Islet precursor cell (in vitro differentiated cells): ENCODE measurements at regions not wholly inside any gene's neighbourhood (a gene's known extent, or its start where the extent isn't known, plus 50 kb on each side); places are given as distances from the start of the nearest gene placed in this dataset.
A peak's percentile ranks its signal among the peaks of the same experiment; 100 is the strongest.

Experiments
- DNase-seq: peaks from one replicate; pipeline ENCODE4 v3.0.0-alpha.2; 2018

DNA sequence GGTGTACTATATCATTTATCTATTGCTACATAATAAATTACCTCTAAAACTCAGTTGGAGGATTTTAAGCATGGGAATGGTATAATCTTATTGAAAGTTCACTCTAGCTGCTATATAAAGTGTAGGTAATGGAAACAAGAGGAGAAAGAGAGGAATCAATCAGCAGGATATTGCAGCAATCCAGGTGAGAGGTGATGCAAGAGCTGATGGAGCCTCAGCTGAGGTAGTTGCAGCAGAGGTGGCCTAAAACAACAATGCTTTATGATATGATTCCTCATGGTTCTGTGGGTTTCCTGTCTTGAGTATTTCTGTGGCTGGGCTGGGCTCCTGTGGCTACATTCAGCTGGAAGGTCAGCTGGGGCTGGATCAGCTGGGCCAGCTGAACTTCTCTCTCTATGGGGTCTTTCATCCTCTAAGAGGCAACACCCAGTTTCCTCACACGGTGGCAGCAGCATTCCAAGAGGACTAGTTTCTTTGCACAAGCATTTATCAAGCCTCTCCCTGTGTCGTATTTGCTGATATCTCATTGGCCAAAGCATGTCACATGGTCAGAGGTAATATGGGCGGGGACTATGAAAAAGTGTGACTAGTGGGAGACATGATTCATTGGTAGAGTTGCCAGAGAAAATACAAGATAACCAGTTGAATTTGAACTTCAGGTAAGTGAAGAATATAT is 135.4 kb upstream of the LARGE1 start:
- peak; percentile 81 for DNase-seq

DNA sequence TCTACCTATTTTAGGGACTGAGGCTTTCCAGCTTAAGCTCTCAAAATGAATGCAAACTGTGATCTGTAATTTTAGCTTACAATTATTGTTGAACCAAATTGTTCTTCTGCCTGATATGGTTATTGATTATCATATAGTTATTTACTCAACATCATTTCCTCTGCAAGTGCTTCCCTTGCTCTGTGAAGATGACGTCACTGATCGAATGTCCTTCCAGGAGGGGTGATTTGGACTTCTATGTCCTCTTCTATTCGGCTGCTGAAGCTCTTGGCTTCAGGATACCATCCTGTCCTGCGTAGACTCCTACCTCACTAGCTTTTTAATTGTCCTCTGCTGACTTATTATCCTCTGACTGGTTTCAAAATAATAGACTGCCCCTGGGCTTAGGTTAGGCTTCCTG is 137.4 kb upstream of the LARGE1 start:
- no peak for DNase-seq

DNA sequence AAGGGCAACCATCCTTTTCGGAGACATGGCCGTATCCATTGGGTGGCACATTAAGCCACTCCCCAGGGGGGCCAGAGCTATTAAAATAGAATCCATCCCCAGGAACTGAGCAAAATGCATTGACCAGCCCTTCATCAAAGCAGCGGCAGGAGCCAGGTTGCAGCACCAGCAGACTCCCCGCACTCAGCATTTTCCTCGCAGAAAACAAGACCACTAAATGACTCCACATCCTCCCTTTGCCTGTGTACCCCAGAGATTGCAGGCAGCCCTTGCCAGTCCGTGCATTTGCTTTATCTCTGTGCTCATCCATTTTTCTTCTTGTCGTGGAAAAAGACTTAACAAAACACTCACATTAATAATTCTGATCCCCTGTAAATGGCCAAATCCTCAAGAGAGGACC is 144.4 kb upstream of the LARGE1 start:
- DNase-seq: no peak

DNA sequence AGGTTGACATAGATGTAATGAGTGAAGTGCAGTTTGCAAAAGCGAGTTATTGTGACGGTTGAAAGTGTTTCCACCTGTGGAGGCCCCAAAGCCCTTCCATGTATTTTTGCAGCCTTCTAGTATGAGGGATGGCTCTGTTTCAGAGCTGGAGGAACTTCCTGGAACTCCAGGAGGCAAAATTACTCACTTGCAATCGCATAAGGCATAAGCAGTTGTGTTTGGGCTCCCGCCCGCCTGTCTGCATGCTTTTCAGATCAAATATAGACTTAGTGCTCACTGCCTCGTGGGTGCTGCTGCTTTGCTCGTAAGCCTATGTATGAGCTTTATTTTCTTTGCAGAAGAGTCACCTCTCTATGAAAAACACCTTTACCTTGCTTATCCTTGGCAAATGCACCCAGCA is 146.8 kb upstream of the LARGE1 start:
- DNase-seq: no peak

DNA sequence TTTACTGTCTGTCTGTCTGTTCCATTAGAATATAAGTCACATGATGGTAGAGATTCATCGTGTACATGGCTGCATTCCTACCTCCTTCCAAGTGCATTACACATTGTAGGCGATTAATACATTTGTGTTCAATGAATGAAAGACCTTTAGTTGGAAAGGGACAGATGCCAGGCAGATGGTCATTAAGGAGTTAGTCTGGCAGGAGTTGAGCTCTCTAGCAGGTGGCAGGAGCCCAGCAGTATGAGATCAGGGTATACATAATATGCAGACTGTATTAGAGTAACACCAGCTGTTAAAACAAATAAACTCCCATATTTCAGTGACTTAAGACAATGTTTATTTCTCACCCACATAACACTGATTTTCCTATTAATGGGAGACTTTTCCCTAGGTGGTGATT is 147.7 kb upstream of the LARGE1 start:
- no peak for DNase-seq

DNA sequence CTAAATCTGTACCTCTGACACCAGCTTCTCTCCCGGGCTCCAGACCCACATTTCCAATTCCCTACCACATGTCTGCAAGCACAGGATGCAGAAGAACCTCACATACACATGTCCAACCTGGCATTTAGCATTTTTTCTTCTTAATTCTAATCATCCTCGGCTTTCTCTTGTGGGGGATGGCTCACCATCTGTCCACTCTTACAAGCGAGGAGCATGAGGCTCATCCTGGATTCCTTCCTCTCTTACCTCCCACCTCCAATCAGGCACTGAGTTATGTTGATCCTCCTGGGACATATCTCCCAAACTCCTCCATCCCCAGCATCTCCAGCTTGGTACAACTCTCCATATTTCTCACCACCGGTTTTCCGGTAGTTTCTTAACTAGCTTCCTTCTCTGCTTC is 149.8 kb upstream of the LARGE1 start:
- no peak for DNase-seq

DNA sequence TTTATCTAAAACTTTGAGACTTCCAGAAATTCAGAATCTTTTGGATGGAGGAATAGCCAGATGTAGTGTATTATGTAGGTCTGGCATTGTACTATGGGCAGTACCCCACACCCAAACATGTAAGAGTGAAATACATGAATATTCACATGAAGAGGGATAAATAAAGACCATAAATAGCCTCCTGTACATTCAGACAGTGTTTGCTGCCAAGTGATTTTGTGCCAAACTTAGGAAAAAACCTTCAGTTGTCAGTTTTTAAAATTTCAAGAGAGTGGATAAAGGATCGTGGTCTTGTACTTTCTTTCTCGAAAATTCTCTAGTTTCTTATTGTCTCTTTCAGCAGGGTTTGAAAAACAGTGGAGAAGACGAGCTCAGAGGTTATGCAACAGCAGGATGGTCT is 150.3 kb upstream of the LARGE1 start:
- DNase-seq: no peak

DNA sequence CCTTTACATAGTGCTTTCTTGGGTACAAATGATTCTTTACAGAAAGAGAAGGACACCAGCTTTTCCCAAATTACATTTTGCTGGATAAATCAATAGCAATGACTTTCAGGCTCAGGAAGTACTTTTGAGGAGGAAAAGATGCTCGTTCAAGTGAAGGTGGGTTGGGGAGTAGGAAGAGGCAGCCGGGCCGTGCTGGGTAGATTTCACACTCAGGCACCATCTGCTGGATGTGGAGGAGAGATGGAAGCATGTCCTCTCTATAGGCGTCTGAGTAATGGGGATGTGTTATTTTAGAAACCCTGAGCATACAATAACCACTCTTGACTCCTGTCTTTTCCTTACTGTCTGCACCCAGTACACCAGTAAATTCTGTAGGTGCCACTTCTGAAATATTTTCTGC is 152.3 kb upstream of the LARGE1 start:
- no peak for DNase-seq

DNA sequence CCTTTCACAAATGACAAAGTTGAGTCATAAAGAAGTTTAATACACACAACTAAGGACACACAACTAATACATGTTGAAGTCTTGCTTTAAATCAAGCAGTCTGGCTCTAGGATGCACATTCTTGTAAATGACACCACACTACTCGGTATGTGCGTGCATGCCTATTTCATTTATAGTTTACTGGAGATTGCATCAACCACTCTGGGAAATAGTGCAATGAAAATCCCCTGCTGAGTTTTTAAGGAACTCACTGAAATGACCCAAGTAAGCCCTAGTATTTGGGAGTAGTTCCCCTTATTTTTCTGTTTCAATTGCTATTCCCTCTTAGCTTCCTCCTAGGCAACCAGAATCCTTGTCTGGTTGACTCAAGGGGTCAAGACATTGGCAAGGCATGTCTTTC is 160.2 kb upstream of the LARGE1 start:
- DNase-seq: no peak

DNA sequence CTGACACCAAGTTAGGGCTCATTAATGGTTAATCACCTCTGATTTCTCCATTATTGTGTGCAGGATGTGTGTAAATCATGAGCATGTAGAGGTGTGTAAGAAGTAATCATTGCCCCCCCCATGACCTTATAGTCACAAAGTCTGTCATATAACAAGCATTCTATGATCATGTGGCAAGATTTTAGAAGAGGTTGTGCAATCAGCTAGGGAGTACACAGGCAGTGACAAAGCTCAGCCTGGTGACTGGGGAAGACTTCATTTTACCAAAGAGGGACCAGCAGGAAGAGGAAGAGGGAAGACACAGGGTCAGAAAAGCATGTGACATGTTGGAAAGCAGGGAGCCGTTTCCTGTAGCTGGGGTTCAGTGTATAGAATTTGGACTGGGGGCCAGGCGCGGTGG is 176.5 kb upstream of the LARGE1 start:
- no peak for DNase-seq

DNA sequence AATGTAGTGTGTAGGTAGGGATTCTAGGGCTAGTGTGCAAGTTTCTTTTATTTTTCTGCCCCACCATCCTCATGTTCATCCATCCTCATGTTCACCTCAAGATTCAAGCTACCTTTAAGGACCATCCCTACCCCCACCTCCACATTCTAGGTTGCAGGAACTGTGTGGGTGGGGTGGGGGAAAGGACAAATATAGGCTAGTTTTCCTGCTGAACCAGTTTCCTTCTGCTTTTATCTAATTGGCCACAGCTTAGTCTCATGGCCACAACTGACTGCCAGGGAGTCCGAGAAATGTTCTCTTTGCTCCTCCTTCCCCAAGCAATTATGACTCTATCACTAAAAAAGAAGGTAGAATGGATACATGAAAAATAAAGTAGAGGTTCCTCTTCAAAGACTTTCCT is 179.0 kb upstream of the LARGE1 start:
- no peak for DNase-seq

DNA sequence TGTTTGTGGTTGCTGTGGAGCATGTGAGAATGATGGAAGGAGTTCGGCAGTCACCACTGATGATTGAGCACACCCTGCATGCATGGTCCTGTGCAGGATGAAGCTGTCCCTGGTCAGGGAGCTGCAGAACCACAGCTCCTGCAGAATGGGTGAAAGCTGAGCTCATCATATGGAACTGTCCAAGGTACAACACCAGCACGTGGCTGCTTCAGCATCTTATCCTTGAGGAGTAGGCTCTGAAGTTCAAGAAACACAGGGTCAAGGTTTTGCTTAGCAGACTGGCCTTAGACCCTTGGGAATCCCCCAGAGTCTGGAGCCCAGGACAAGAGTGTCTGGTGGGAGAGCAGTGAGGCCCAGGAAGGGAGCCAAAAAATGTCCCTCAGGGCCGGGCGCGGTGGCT is 182.4 kb upstream of the LARGE1 start:
- peak; percentile 57 for DNase-seq

DNA sequence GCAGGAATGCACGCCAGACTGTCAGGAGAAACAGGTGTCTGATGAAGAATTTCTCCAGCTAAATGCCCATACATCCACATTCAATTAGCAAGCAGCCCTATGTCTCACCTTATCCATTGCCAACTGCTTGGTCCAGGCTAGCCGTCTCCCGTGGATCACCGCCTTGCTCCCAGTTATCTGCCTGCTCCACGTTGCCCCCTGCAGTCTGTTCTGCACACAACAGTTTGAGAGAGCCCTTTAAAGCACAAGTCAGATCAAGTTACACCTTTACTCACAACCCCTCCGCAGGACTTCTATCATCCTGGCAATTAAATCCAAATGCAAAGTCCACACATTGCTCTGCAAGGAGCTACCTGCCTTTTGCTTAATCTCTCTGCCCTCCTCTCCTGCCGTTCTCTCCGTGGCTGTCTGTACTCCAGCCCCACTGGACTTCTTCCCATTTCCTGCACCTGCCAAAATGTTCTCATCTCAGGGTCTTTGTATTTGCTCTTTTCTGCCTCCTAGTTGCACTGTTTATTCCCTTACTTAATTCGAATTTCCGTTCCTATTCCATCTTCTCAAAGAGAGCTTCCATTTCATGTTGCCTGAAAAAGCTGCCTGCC is 185.3 kb upstream of the LARGE1 start:
- peak; percentile 84 for DNase-seq

DNA sequence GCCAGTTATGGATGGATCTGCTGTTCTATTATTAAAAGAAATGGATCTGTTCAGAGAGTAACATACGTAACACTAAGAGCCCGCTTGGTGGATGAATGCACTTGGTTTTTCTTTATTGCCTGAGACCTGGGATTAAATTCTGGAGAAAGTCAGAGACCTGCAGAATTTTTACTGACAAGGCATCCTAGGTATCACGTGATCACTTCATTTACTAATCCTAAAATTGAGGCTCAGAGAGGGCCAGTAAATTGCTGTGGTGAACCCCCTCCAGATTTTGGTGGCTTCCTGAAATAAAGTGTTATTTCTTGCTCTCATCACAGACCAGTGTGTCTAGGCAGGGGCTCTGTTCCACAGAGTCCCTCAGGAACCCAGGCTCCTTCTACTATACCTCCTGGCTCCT is 187.9 kb upstream of the LARGE1 start:
- no peak for DNase-seq

DNA sequence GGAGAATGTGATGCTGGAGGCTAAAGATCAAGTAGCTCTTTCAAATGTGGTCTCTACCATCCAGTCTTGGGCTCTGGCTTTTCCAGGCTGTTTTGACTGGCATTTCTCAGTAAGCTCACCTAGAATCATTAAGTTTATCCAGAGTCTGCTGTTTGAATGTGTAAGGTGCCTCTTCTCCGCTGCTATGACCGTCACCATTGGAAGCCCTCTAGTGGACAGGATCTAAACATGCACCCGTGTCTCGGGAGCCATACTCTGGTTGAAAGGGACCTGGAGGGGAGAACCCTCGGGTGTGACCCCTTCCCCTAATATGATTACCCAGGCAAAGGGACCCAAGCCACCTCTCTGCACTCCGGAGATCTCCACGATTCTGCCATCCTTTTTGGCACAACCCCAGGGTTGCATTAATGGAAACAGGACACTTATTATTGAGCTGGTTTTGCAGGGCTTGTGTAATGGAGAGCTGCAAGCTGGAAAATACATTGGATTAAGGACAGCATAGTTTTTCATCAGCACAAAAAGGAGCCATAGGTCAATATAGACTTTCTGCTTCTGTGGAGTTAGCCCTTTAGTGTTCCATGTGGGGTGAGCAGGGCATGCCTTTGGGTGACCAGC is 191.0 kb upstream of the LARGE1 start:
- peak; percentile 65 for DNase-seq

DNA sequence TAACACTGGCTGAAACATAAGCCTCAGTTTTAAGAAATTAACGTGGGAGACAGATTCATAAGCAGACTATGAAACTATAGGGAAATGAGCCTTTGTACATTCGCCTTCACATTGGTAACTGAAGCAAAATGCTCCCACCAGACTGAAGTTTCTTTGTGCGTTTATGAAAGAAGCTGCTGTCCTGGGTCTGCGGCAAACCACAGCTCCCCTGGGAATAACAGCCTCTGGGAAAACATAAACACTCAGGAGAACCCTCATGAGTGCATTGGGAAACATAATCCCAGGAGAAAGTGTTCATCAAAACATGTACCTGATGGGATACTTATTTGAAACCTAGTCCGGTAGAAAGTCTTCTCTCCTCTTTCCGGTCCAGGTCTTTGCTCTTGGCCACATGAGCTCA is 193.1 kb upstream of the LARGE1 start:
- no peak for DNase-seq

DNA sequence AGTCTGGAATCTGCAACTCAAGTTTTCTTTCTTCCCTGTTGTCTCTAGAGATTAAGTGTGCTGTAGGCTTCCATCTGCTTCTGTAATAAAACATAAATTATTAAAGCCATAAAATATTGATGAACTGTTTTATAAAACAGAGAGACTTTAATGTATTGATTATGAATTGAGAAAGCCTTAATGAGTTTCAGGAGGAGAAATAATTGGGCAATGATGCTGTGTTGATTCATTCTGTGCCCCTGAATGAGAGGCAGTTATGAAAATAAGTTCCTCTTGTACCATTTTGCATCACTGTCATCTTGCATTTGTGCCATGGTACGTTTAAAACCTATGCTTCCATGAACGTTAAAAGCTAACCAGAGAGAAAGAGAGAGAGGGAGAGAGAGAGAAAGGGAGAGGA is 194.1 kb upstream of the LARGE1 start:
- DNase-seq: no peak

DNA sequence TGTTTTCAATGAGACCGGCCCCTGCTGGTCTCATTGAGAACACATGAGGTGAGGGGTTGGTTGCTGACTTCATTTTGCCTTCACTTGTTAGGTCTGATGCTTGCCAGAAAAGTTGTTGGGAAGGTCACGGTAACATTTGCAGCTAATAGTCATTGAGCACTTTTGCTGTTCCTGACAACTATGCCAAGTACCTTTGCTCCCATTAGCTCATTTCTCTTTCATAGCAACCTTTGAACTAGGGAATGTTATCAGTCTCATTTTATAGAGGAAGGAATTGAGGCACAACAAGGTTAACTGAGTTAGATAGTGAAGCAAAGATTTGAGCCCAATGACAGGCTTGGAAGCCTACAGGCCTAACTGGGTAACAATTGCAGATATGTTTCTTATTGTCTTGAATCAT is 195.4 kb upstream of the LARGE1 start:
- DNase-seq: no peak

DNA sequence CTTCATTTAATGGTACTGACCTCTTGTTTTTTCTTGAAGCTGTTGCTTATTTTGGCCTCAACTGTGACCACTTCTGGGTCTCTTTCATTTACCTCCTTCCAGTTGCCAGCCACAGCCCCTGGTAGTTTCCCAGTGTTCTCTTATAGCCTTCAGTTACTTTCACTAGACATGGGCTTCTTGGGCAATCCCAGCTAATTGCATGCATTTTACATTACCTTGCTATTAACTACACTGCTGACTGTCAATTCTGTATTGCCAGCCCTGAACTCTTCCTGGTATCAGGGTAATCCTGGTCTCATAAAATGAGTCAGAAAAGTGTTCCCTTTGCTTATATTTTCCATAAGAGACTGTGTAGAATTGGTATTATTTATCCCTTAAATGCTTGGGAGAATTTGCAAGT is 195.8 kb upstream of the LARGE1 start:
- no peak for DNase-seq

DNA sequence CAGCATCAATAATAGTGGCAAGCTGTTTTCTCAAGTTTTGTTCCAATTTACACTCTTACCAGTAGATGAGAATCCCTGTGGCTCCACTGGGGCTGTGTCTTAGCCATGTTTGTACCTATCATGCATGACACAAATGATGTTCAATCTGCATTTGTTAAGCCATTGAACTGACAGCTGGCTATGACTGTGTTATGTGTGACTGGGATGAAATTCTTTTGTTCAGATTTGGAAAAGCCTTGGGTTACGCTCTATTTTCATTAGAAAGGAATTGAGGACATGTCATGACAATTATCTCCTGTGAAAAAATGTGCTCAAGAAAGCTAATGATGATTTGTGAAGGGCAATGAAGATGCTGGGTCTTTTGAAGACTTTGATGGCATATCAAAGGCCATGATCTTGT is 201.8 kb upstream of the LARGE1 start:
- no peak for DNase-seq

DNA sequence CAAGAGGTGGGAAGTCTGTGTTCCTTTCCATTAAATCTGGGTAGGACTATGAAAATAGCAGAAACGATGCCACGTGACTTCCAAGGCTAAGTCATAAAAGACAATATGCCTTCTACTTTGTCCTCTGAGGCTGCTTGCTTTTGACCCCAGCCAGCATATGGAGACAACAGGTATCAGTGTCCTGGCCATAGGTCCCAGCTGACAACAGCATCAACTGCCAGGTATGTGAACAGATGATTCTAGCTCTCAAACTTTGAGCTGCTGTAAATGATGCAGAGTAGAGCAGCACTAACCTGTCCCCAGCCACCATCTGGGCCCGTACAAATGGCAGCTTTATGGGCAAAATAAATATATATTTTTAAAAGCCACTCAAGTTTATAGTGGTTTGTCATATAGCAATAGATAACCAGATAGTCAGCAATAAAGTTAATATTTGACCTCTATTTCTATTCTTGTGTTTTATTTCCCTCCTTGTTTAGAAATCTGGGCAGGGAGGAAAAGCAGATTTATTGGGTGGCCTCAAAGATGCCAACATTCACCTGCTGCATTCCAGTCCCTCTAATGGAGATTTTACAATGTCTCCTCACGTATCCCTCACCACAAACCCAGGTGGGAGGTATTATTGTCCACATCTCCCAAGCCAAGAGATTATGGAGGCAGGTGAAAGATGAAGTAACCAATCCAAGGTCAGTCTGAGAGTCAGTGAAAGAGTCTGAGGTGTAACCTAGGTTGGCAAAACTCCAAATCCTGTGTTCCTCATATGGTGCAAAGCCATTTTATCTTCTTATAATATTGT is 209.6 kb upstream of the LARGE1 start:
- no peak for DNase-seq

DNA sequence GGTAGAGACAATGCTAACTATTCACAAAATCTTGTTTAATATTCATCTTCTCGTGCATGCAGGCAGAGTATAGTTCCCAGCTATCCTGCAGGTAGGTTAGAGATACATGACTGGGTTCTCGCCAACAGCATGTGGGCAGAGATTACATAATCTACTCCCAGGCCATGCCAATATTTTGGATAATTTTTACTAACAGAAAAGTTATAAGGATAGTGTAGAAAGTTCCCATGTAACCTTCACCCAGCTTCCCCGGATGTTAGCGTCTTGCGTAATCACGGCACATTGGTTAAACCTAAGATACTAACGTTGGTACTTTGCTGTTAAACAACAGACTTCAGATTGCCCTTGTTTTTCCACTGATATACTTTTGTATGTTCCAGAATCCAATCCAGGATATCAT is 215.5 kb upstream of the LARGE1 start:
- no peak for DNase-seq

DNA sequence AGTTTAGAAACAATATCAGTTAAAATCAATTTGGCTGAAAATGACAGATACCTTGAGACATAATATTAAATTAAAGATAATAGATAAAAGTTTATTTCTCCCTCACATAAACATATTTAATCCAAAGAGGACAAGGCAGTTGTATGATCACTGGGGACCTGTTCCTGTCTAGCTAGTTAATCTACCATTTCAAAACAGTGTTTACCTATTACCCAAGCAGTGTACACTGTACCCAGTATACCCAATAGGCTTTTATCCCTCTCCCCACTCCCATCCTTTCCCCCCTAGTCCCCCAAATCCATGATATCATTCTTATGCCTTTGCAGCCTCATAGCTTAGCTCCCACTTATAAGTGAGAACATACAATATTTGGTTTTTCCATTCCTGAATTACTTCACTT is 229.7 kb upstream of the LARGE1 start:
- DNase-seq: no peak

DNA sequence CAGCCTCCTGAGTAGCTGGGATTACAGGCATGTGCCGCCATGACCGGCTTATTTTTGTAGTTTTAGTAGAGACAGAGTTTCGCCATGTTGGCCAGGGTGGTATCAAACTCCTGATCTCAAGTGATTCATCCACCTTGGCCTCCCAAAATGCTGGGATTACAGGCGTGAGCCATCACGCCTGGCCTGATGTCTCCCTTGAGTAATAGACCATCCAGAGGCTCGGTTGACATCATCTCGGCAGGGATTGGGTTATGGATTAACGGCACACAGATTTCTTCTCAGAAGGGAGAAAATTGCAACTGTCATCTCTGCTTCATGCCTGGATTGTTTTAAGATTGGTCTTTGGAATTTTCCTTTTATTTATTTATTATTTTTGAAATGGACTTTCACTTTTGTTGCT is 239.2 kb upstream of the LARGE1 start:
- no peak for DNase-seq
